DND-41 (cell line): ENCODE measurements at regions not wholly inside any gene's neighbourhood (a gene's known extent, or its start where the extent isn't known, plus 50 kb on each side); places are given as distances from the start of the nearest gene placed in this dataset.

Experiments
- ATAC-seq: fragments of 200-7000 bp; cut with Tn5 transposase; 3 replicates; pipeline ENCODE4 v1.9.1; 2021; ENCODE audit warnings: low read depth; ENCODE audit not compliant: insufficient read depth
- DNase-seq: peaks from one replicate; pipeline ENCODE4 v3.0.0-alpha.2; 2020
- H2AFZ ChIP-seq: 2 replicates; pipeline ENCODE4 v1.6.0; 2012; ENCODE audit warnings: low read depth, low read length
- H3K27ac ChIP-seq: 2 replicates; pipeline ENCODE4 v1.5.1; 2012; ENCODE audit warnings: low read length, inconsistent platforms
- H3K27me3 ChIP-seq: fragments of 200-600 bp; sonication (generic); 2 replicates; pipeline ENCODE4 v1.6.0; 2012; ENCODE audit warnings: low read length, mild to moderate bottlenecking, inconsistent platforms; ENCODE audit not compliant: insufficient read depth, poor library complexity
- H3K36me3 ChIP-seq: 2 replicates; pipeline ENCODE4 v1.5.1; 2012; ENCODE audit warnings: low read length, inconsistent platforms; ENCODE audit not compliant: insufficient read depth
- H3K4me1 ChIP-seq: 2 replicates; pipeline ENCODE4 v1.5.1; 2012; ENCODE audit warnings: mild to moderate bottlenecking, low read length; ENCODE audit not compliant: insufficient read depth
- H3K4me2 ChIP-seq: 2 replicates; pipeline ENCODE4 v1.6.0; 2012; ENCODE audit warnings: mild to moderate bottlenecking, moderate library complexity, low read length, inconsistent platforms; ENCODE audit not compliant: insufficient read depth
- H3K4me3 ChIP-seq, 2 experiments: fragments of 200-600 bp in 1 of 2; shearing (Covaris generic) in 1 of 2; 2 replicates each; pipeline ENCODE4 v1.5.1; 2012 to 2016; ENCODE audit warnings: inconsistent platforms in 2 of 2, low read length in 2 of 2, mild to moderate bottlenecking in 2 of 2, low read depth in 1 of 2, moderate library complexity in 1 of 2
- H3K79me2 ChIP-seq: 2 replicates; pipeline ENCODE4 v1.6.0; 2012; ENCODE audit warnings: low read length, inconsistent platforms; ENCODE audit not compliant: insufficient read depth
- H3K9ac ChIP-seq: 2 replicates; pipeline ENCODE4 v1.6.0; 2012; ENCODE audit warnings: low read depth, mild to moderate bottlenecking, inconsistent platforms, low read length, moderate library complexity
- H3K9me3 ChIP-seq: 2 replicates; pipeline ENCODE4 v1.5.1; 2012; ENCODE audit warnings: low read length, moderate library complexity, mild to moderate bottlenecking, inconsistent platforms; ENCODE audit not compliant: insufficient read depth, severe bottlenecking
- H4K20me1 ChIP-seq: 2 replicates; pipeline ENCODE4 v1.6.0; 2012; ENCODE audit warnings: low read length; ENCODE audit not compliant: insufficient read depth
- CTCF ChIP-seq: IDR thresholded peaks from 2 replicates; pipeline ENCODE4 v1.5.1; 2012; ENCODE audit warnings: borderline replicate concordance, low read length, moderate library complexity, mild to moderate bottlenecking; ENCODE audit not compliant: poor library complexity, severe bottlenecking; ENCODE audit errors: extremely low read depth
- EZH2 ChIP-seq: IDR thresholded peaks from 3 replicates; pipeline ENCODE4 v1.6.1; 2012; ENCODE audit warnings: borderline replicate concordance, low read depth, mild to moderate bottlenecking, moderate library complexity, low read length, inconsistent platforms; ENCODE audit not compliant: severe bottlenecking

DNA sequence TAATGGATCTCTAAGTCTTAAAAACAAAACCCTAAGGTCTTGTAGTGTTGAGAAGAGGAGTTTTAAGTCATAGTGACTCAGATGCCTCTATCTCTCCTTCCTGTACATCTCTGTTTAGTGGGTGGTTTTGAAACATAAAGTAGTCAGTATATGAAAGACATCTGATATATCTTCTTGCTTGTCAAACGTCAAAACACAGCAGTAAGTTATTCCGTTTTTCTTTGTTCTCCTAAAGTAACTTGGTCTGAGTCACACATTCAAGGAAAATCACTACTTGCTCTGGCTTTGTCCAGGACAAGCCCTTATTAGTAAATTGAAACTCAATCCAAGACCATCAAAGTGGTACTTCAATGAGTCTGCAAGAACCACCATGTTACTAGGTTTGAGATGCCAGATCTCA, 1172.5 kb downstream of the BCL11B start:
- Histone ChIP-seq H3K27ac (no peak overlapping the region), H4K20me1 (no peaks in the 10 kb centered on the region), H3K4me3 (no peak overlapping the region), H2AFZ (no peak overlapping the region), H3K9me3 (no peaks in the 10 kb centered on the region), H3K4me1 (peaks cover 19% of the 10 kb centered on the region), H3K79me2 (no peaks in the 10 kb centered on the region), H3K4me2 (no peak overlapping the region), H3K36me3 (no peaks in the 10 kb centered on the region), H3K27me3 (no peaks in the 10 kb centered on the region), H3K9ac (no peak overlapping the region)
- ATAC-seq: no peak
- TF ChIP-seq CTCF (no peak), EZH2 (no peak)
- DNase-seq: no peak

- Histone ChIP-seq H3K36me3 (no peaks in the 10 kb centered on the region), H3K9me3 (no peaks in the 10 kb centered on the region), H3K9ac (no peak overlapping the region), H2AFZ (no peak overlapping the region), H3K27me3 (no peaks in the 10 kb centered on the region), H3K27ac (no peak overlapping the region), H3K4me1 (peaks cover 20% of the 10 kb centered on the region), H3K79me2 (no peaks in the 10 kb centered on the region), H4K20me1 (no peaks in the 10 kb centered on the region), H3K4me2 (no peak overlapping the region), H3K4me3 (no peak overlapping the region)
- TF ChIP-seq EZH2 (no peak), CTCF (no peak)
- DNase-seq (no peak), ATAC-seq (no peak)
Measured at GRCh38 chr14:98101323-98101722, 1170.7 kb downstream of the BCL11B start.

DNA sequence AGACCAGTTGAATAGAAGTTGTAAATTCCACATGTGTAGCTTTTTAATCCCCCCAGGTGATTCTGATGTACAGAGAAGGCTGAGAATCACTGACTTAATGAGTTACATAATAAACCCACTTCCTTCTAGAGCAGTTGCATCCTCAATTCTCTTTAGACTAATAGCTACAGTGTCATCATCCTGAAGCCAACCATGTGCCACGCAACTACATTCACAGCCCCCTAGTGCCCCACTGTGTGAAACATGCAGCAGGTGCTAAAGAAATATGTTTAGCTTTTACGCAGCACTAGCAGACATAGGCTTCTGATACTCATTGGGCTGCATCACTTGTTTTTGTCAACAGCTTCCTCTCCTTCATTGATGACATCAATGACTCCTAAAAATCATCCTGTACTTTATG, 1168.3 kb downstream of the BCL11B start:
- no peak overlapping the region; the same call in 1 of the 2 replicates for H3K9ac ChIP-seq
- H3K27ac ChIP-seq: peak overlapping the region; percentile 78
- H3K9me3 ChIP-seq: no peaks in the 10 kb centered on the region
- ATAC-seq (peak; percentile 95), DNase-seq (peak; percentile 78)
- no peaks in the 10 kb centered on the region for H3K27me3 ChIP-seq
- no peaks in the 10 kb centered on the region for H3K79me2 ChIP-seq
- no peak overlapping the region for H3K4me3 ChIP-seq
- H3K4me1 ChIP-seq: peaks cover 20% of the 10 kb centered on the region
- no peaks in the 10 kb centered on the region for H3K36me3 ChIP-seq
- no peaks in the 10 kb centered on the region for H4K20me1 ChIP-seq
- no peak overlapping the region for H3K4me2 ChIP-seq
- no peak overlapping the region for H2AFZ ChIP-seq
- TF ChIP-seq EZH2 (no peak), CTCF (peak; percentile 71)

GRCh38 chr14:98109326-98109725, 1162.7 kb downstream of the BCL11B start:
- Histone ChIP-seq H3K4me2 (no peak overlapping the region), H3K9me3 (no peaks in the 10 kb centered on the region), H3K27ac (no peak overlapping the region), H3K79me2 (no peaks in the 10 kb centered on the region), H3K27me3 (no peaks in the 10 kb centered on the region), H2AFZ (no peak overlapping the region), H3K4me1 (peaks cover 3% of the 10 kb centered on the region), H4K20me1 (no peaks in the 10 kb centered on the region), H3K9ac (no peak overlapping the region), H3K36me3 (no peaks in the 10 kb centered on the region), H3K4me3 (no peak overlapping the region)
- no peak for TF ChIP-seq EZH2
- no peak for TF ChIP-seq CTCF
- no peak for ATAC-seq
- no peak for DNase-seq
